MCF 10A (cell line): ENCODE measurements at regions not wholly inside any gene's neighbourhood (a gene's known extent, or its start where the extent isn't known, plus 50 kb on each side); places are given as distances from the start of the nearest gene placed in this dataset.
"Not testable (repeated sequence)": the region's sequence is repeated elsewhere in the genome, so short reads cannot be mapped to it uniquely, and the experiment has no call there.

ENCODE experiments used
- BruUV-seq: library from RNA; stranded (reverse); fragments of 400-500 nt; replicated peaks from 2 replicates; lab custom pipeline; 2021; lab: Mats Ljungman, UMichigan
- CTCF ChIA-PET: fragments of 300-600 bp; sonication (Branson Sonifier 250); formaldehyde crosslinking; extraction: SDS; loops from one replicate; lab custom pipeline; 2021; ENCODE audit warnings: antibody characterized with exemption, inconsistent platforms; lab: Yijun Ruan, JAX
- POLR2A ChIA-PET: fragments of 300-600, 350-650 bp; sonication (Branson Sonifier 250); formaldehyde crosslinking; extraction: SDS; loops from one replicate; lab custom pipeline; 2020; ENCODE audit warnings: antibody characterized with exemption, inconsistent platforms; lab: Yijun Ruan, JAX
- DNase-seq: peaks from one replicate; pipeline ENCODE4 v3.0.0-alpha.2; 2018; ENCODE audit not compliant: unreplicated experiment
- H3K27ac Mint-ChIP-seq: one replicate; pipeline ENCODE4 v1.8.0; 2022; ENCODE audit warnings: mild to moderate bottlenecking, low read depth, mixed read lengths; ENCODE audit not compliant: unreplicated experiment
- H3K27me3 Mint-ChIP-seq: one replicate; pipeline ENCODE4 v1.8.0; 2022; ENCODE audit warnings: mixed read lengths; ENCODE audit not compliant: insufficient read depth, unreplicated experiment
- H3K36me3 Mint-ChIP-seq: one replicate; pipeline ENCODE4 v1.8.0; 2022; ENCODE audit warnings: mild to moderate bottlenecking, moderate library complexity, mixed read lengths; ENCODE audit not compliant: insufficient read depth, unreplicated experiment
- H3K4me1 Mint-ChIP-seq: one replicate; pipeline ENCODE4 v1.8.0; 2022; ENCODE audit warnings: mixed read lengths; ENCODE audit not compliant: insufficient read depth, unreplicated experiment
- H3K4me3 Mint-ChIP-seq: one replicate; pipeline ENCODE4 v1.8.0; 2022; ENCODE audit warnings: mild to moderate bottlenecking, moderate library complexity, mixed read lengths; ENCODE audit not compliant: unreplicated experiment
- H3K9me3 Mint-ChIP-seq: one replicate; pipeline ENCODE4 v1.8.0; 2022; ENCODE audit warnings: mixed read lengths; ENCODE audit not compliant: unreplicated experiment
- intact Hi-C: fragments of 100-400 bp; cut with micrococcal nuclease; formaldehyde crosslinking; loops from 2 replicates; pipeline ENCODE4 v1.14.1; 2022
- TF ChIP-seq, protein P1 (sequence below): fragments of 200-600 bp; IDR thresholded peaks from one replicate; pipeline ENCODE4 v1.8.0; 2022; ENCODE audit warnings: antibody characterized with exemption, mild to moderate bottlenecking; ENCODE audit not compliant: unreplicated experiment

DNA sequence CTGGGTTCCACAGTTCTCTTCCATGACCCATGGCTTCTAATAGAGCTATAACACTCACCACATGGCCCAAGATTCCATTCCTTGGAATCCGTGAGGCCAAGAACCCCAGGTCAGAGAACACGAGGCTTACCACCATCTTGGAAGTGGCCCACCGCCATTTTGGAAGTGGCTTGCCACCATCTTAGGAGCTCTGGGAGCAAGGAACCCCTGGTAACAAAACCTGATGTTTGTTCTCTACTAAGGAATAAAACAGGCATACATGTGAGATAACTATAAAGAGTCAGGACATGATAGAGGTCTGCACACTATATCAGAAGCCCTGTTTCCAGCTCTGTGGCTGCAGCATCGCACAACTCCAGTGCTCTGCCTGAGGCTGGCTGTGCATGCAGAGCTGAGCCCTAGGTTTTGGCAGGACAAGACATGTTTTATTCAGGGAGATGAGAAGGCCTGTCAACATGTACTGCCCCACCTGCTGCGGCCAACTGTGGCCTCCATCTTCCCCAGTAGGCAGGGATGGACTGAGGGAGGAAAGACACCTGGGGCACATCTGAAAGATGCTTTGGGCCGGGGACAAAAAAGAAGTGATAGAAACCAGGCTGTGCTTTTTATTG is 344.9 kb downstream of the DAD1 start:
- Mint-ChIP-seq H3K36me3 (no peaks in the 10 kb centered on the region), H3K9me3 (no peaks in the 10 kb centered on the region), H3K27me3 (peaks cover 18% of the 10 kb centered on the region), H3K4me3 (no peak overlapping the region), H3K27ac (no peak overlapping the region), H3K4me1 (no peaks in the 10 kb centered on the region)
- CTCF ChIA-PET, result interaction anchor here (0.6 to 1.0 kb wide), 6 partner anchors 11 to 295 kb away, joined by 3 to 5 read pairs (median 3); no protein-coding TSS in a partner anchor
- intact Hi-C loops, result no loop called here
- TF ChIP-seq, protein P1, sequence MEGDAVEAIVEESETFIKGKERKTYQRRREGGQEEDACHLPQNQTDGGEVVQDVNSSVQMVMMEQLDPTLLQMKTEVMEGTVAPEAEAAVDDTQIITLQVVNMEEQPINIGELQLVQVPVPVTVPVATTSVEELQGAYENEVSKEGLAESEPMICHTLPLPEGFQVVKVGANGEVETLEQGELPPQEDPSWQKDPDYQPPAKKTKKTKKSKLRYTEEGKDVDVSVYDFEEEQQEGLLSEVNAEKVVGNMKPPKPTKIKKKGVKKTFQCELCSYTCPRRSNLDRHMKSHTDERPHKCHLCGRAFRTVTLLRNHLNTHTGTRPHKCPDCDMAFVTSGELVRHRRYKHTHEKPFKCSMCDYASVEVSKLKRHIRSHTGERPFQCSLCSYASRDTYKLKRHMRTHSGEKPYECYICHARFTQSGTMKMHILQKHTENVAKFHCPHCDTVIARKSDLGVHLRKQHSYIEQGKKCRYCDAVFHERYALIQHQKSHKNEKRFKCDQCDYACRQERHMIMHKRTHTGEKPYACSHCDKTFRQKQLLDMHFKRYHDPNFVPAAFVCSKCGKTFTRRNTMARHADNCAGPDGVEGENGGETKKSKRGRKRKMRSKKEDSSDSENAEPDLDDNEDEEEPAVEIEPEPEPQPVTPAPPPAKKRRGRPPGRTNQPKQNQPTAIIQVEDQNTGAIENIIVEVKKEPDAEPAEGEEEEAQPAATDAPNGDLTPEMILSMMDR, result no peak
- POLR2A ChIA-PET, result no interaction called here
- no peak for DNase-seq
- no TSS peak for BruUV-seq

DNA sequence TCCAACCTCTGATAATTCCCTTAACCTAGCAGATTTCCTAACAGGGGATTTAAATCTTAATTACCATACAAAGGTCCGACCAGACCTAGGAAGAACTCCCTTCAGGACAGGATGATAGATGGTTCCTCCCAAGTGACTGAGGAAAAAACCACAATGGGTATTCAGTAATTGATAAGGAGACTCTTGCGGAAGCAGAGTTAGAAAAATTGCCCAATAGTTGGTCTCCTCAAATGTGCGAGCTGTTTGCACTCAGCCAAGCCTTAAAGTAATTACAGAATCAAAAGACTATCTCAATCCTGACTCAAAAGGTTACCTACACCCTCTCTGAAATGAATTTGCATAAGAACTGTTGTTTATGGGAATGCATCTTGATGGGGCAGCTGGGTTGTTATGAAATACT is 350.7 kb downstream of the DAD1 start:
- H3K27ac Mint-ChIP-seq, DNase-seq, CTCF ChIA-PET, intact Hi-C loops, BruUV-seq, H3K4me1 Mint-ChIP-seq, H3K36me3 Mint-ChIP-seq, POLR2A ChIA-PET, H3K9me3 Mint-ChIP-seq, H3K4me3 Mint-ChIP-seq: not testable (repeated sequence)
- H3K27me3 Mint-ChIP-seq, result peaks cover 21% of the 10 kb centered on the region

DNA sequence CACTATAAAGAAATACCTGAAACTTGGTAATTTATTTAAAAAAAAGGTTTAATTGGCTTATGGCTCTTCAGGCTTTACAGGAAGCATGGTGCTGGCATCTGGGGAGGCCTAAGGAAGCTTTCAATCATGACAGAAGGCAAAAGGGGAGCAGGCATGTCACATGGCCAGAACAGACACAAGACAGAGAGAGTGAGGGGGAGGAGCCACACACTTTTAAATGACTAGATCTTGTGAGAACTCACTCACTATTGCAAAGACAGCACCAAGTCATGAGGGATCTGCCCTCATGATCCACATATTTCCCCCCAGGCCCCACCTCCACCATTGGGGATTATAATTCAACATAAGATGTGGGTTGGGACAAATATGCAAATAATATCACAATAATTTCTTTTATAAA is 355.6 kb downstream of the DAD1 start:
- H3K9me3 Mint-ChIP-seq, result no peaks in the 10 kb centered on the region
- CTCF ChIA-PET, result interaction anchor here (0.6 kb wide), 1 partner anchor 10 kb away, joined by 3 read pairs; no protein-coding TSS in a partner anchor
- H3K36me3 Mint-ChIP-seq, result no peaks in the 10 kb centered on the region
- no peaks in the 10 kb centered on the region for H3K4me1 Mint-ChIP-seq
- H3K4me3 Mint-ChIP-seq, result no peak overlapping the region
- no peak for DNase-seq
- POLR2A ChIA-PET, result no interaction called here
- intact Hi-C loops, result no loop called here
- TF ChIP-seq, protein P1, result no peak
- no TSS peak for BruUV-seq
- peaks cover 21% of the 10 kb centered on the region for H3K27me3 Mint-ChIP-seq
- H3K27ac Mint-ChIP-seq, result no peak overlapping the region

DNA sequence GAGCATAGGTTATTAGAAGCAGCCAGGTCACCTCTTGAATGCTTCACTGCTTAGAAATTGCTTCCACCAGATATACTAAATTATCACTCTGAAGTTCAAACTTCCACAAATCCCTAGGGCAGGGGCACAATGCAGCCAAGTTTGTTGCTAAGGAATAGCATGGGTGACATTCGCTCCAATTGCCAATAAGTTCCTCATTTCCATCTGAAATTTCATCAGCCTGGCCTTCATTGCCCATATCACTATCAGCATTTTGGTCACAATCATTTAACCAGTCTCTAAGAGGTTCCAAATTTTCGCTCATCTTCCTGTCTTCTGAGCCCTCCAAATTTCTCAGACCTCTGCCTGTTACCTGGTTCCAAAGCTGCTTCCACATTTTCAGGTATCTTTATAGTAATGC is 356.1 kb downstream of the DAD1 start:
- Mint-ChIP-seq H3K4me3 (no peak overlapping the region), H3K9me3 (no peaks in the 10 kb centered on the region), H3K27ac (no peak overlapping the region), H3K4me1 (no peaks in the 10 kb centered on the region), H3K36me3 (no peaks in the 10 kb centered on the region), H3K27me3 (peaks cover 19% of the 10 kb centered on the region)
- no peak for DNase-seq
- intact Hi-C loops, result no loop called here
- TF ChIP-seq, protein P1, result no peak
- ChIA-PET POLR2A (interaction anchor here (0.9 kb wide), 1 partner anchor 9 kb away, joined by 4 read pairs; no protein-coding TSS in a partner anchor), CTCF (interaction anchor here (0.6 kb wide), 1 partner anchor 11 kb away, joined by 3 read pairs; no protein-coding TSS in a partner anchor)
- BruUV-seq, result no TSS peak
